Heart left ventricle (tissue), 16 donors: ENCODE measurements at regions not wholly inside any gene's neighbourhood (a gene's known extent, or its start where the extent isn't known, plus 50 kb on each side); places are given as distances from the start of the nearest gene placed in this dataset.

Experiments
- ATAC-seq, 4 donors: fragments of 200-7000 bp; cut with Tn5 transposase; one replicate each; pipeline ENCODE4 v1.9.1; 2020 to 2022; ENCODE audit warnings: moderate library complexity in 4 of 4, mild to moderate bottlenecking in 3 of 4, moderate number of reproducible peaks in 1 of 4
- DNase-seq, 5 donors: peaks; one replicate each; pipeline ENCODE4 v3.0.0-alpha.2; 2020
- H3K27ac ChIP-seq, 12 donors: fragments of 200-600 bp; sonication (generic) in 4 of 12; one replicate each; pipeline versions ENCODE4 v1.5.0 to v1.8.0; 2016 to 2022; ENCODE audit warnings: mild to moderate bottlenecking in 2 of 12
- H3K27me3 ChIP-seq, 9 donors: fragments of 200-600 bp; sonication (generic) in 2 of 9; one replicate each; pipeline versions ENCODE4 v1.5.1 to v1.8.0; 2016 to 2022; ENCODE audit warnings: mild to moderate bottlenecking in 3 of 9
- H3K36me3 ChIP-seq, 9 donors: fragments of 200-600 bp; sonication (generic) in 2 of 9; one replicate each; pipeline versions ENCODE4 v1.5.0 to v1.8.0; 2018 to 2022; ENCODE audit warnings: mild to moderate bottlenecking in 2 of 9
- H3K4me1 ChIP-seq, 12 donors: fragments of 200-600 bp; sonication (generic) in 4 of 12; one replicate each; pipeline versions ENCODE4 v1.5.0 to v1.8.0; 2016 to 2022; ENCODE audit warnings: mild to moderate bottlenecking in 3 of 12
- H3K4me3 ChIP-seq, 12 donors: fragments of 200-600 bp; sonication (generic) in 4 of 12; one replicate each; pipeline versions ENCODE4 v1.5.0 to v1.8.0; 2017 to 2022; ENCODE audit warnings: mild to moderate bottlenecking in 9 of 12, moderate library complexity in 4 of 12
- H3K9me3 ChIP-seq, 12 donors: fragments of 200-600 bp; sonication (generic) in 4 of 12; one replicate each; pipeline versions ENCODE4 v1.5.0 to v1.8.0; 2016 to 2022; ENCODE audit warnings: mild to moderate bottlenecking in 1 of 12
- POLR2A ChIP-seq, 2 donors: fragments of 450-650 bp; IDR thresholded peaks; one replicate each; pipeline ENCODE4 v1.6.1; 2017; ENCODE audit warnings: antibody characterized with exemption in 2 of 2, mild to moderate bottlenecking in 2 of 2, moderate library complexity in 2 of 2
- WGBS, 4 donors: extraction: QIAGEN DNeasy Blood & Tissue Kit in 2 of 4; methylation state at CpG; one replicate each; pipeline versions ENCODE4 v1.1.5 to v1.1.7; 2013 to 2018; 5-methylcytosine and 5-hydroxymethylcytosine counted together
- intact Hi-C, 10 donors: fragments of 100-400 bp; cut with DNase I; formaldehyde crosslinking; loops; one replicate each; pipeline versions ENCODE4 v1.11.1 to v1.14.2; 2022
- TF ChIP-seq, protein P1 (sequence below), 12 donors: fragments of 200-600 bp; sonication (generic) in 4 of 12; IDR thresholded peaks; one replicate each; pipeline versions ENCODE4 v1.5.0 to v1.8.0; 2018 to 2022; ENCODE audit warnings: antibody characterized with exemption in 12 of 12, mild to moderate bottlenecking in 5 of 12
- donor health status: ischemic (EF 13 %, LVEDD 7.1; RV severe dilation, severe dysfunction).
- donor health status: healthy with polysubstance abuse.
- donor health status: DM: no; HTN: yes; CAD: no.
- donor health status: DM: no; HTN: no; CAD: no.
- donor health status: ischemic (EF 25% LVEDD 6.9; RV normal size, moderate dysfunction).
- donor health status: ischemic (EF 25% LVEDD 5.7; RV mildly dilated, moderate dysfunction).
- donor health status: healthy.
- donor health status: DM: yes; HTN: yes; CAD: no.
- donor health status: ischemic (EF 35%, LVEDD 5.7; RV mildly dilated, moderate dysfunction).
- donor health status: nonischemic (EF 11% LVEDD 7.7; RV severe dilation, severe dysfunction).
- donor health status: DM: yes; HTN: yes; CAD: no.
- donor health status: PGD.
- donor health status: ischemic (EF 29% LVEDD 5.4; RV normal size, mild dysfunction).
- donor health status: nonischemic (EF 23%, LVEDD 6.1; RV moderate dilation, normal function).

DNA sequence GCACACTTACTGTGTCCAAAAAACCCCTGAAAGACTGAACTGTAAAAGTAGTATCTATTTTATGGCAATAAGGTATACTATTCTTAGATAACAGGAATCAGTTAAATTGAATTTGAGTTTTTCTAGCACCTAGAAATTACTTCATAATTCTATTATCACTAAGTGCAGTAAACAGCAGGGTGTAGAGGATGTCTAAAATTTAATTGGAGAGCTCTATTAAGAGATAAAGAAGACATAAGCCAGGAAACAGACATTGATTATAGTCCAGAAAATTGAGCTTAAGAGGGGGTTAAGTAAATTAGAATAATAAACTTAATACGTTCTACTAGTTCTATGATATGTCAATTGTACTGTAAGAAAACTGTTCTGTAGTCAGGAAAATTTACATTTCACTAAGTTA, 403.5 kb upstream of the CBLB start:
- Histone ChIP-seq H3K4me3 (no peak overlapping the region), H3K36me3 (no peaks in the 10 kb centered on the region), H3K27ac (no peak overlapping the region), H3K4me1 (no peaks in the 10 kb centered on the region), H3K27me3 (no peaks in the 10 kb centered on the region), H3K9me3 (no peaks in the 10 kb centered on the region)
- intact Hi-C loops, result no loop called here
- no peak for ATAC-seq
- no peak for TF ChIP-seq POLR2A (IDR thresholded peaks at IDR 0.05)
- TF ChIP-seq, protein P1, sequence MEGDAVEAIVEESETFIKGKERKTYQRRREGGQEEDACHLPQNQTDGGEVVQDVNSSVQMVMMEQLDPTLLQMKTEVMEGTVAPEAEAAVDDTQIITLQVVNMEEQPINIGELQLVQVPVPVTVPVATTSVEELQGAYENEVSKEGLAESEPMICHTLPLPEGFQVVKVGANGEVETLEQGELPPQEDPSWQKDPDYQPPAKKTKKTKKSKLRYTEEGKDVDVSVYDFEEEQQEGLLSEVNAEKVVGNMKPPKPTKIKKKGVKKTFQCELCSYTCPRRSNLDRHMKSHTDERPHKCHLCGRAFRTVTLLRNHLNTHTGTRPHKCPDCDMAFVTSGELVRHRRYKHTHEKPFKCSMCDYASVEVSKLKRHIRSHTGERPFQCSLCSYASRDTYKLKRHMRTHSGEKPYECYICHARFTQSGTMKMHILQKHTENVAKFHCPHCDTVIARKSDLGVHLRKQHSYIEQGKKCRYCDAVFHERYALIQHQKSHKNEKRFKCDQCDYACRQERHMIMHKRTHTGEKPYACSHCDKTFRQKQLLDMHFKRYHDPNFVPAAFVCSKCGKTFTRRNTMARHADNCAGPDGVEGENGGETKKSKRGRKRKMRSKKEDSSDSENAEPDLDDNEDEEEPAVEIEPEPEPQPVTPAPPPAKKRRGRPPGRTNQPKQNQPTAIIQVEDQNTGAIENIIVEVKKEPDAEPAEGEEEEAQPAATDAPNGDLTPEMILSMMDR (IDR thresholded peaks at IDR 0.05), result no peak
- no peak for DNase-seq
- 82 to 94% (median 87%) methylated on average over 1 of the region's 1 CpG for WGBS, 4 donors

DNA sequence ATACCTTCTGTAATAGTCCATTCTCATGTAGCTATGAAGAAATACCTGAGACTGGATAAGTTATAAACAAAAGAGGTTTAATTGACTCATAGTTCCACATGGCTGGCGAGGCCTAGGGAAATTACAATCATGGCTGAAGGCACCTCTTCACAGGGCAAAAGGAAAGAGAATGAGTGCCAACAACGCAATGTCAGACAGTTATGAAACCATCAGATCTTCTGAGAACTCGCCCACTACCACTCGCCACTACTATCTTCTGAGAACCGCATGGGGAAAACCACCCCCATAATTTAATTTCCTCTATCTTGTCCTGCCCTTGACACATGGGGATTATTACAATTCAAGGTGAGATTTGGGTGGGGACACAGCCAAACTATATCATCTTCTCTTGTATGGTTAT, 406.8 kb upstream of the CBLB start:
- DNase-seq (no peak), ATAC-seq (no peak)
- Histone ChIP-seq H3K36me3 (no peaks in the 10 kb centered on the region), H3K4me1 (no peaks in the 10 kb centered on the region), H3K9me3 (no peaks in the 10 kb centered on the region), H3K4me3 (no peak overlapping the region), H3K27ac (no peak overlapping the region), H3K27me3 (no peaks in the 10 kb centered on the region)
- WGBS, 4 donors, result 55 to 59% (median 56%) methylated on average over 5 of the region's 5 CpGs
- no peak for TF ChIP-seq POLR2A (IDR thresholded peaks at IDR 0.05)
- TF ChIP-seq, protein P1 (IDR thresholded peaks at IDR 0.05), result no peak
- intact Hi-C loops, result no loop called here

DNA sequence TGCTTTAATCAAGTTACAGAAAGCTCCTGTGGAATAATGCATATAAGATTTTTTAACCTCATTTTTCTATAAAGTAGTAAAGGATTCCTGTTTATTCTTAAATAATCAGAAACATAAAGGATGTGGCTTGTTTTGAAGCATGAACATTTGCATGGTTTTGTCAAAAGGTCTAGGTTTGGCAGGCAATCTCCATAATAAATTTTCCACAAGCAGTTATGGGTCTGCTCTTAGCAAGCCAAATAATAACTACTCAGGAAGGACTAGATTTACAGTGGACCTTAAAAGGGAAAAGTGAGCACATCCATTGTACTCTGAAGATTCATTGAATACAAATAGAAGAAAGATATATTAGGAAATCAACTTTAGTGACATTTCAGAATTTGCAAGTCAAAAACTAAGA, 407.3 kb upstream of the CBLB start:
- Histone ChIP-seq H3K27me3 (no peaks in the 10 kb centered on the region), H3K36me3 (no peaks in the 10 kb centered on the region), H3K4me1 (no peaks in the 10 kb centered on the region), H3K9me3 (no peaks in the 10 kb centered on the region), H3K27ac (no peak overlapping the region), H3K4me3 (no peak overlapping the region)
- TF ChIP-seq POLR2A (IDR thresholded peaks at IDR 0.05), result no peak
- TF ChIP-seq, protein P1 (IDR thresholded peaks at IDR 0.05), result no peak
- DNase-seq (no peak), ATAC-seq (no peak)
- intact Hi-C loops, result no loop called here

DNA sequence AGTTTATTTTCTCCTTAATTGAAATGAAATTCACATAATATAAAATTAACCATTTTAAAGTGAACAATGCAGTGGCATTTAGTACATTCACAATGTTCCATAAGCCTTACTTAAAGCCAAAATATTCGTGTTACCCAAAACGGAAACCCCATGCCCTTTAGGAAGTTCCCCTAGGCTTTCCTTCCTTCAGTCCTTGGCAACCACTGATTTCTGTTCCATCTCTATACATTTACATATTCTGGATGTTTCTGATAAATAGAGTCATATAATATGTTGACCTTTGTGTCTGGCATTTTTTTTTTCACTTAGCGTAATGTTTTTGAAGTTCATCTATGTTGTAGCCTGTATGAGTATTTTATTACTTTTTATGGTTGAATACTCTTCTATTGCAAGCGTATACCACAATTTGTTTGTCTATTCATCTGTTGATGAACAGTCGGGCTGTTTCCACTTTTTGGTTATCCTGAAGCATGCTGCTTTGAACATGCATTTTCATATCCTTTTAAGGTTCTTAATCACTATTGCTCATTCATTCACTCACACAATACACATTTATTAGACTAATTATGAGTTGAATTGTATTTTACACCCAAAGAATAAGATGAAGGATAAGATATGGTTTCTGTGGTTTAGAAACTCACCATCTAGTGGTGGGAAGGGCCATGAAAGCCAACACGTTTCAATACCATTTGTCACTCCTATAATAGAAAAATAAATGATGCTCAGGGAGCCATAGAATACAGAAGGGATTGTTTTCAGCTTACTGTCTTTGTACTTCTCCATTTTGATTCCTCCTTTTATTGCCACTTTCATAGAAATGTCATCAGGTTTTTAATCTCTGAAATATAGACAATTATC, 408.2 kb upstream of the CBLB start:
- intact Hi-C loops, result no loop called here
- no peak for ATAC-seq

More for the DNA sequence above, 408.2 kb upstream of the CBLB start:
- no peaks in the 10 kb centered on the region for H3K36me3 ChIP-seq
- 79 to 86% (median 85%) methylated on average over 6 of the region's 6 CpGs for WGBS, 4 donors
- H3K9me3 ChIP-seq, result no peaks in the 10 kb centered on the region
- H3K27ac ChIP-seq, result no peak overlapping the region
- DNase-seq, result no peak
- H3K27me3 ChIP-seq, result no peaks in the 10 kb centered on the region
- H3K4me3 ChIP-seq, result no peak overlapping the region
- no peak for TF ChIP-seq POLR2A (IDR thresholded peaks at IDR 0.05)
- TF ChIP-seq, protein P1 (IDR thresholded peaks at IDR 0.05), result no peak
- H3K4me1 ChIP-seq, result no peaks in the 10 kb centered on the region
